ENCODE measurements at regions not wholly inside any gene's neighbourhood (a gene's known extent, or its start where the extent isn't known, plus 50 kb on each side); places are given as distances from the start of the nearest gene placed in this dataset.

- DNase-seq = no peak
- Mint-ChIP-seq H3K36me3 (ENCODE audit: low read depth) (no peaks in the 10 kb centered on the region), H3K27me3 (ENCODE audit: low read depth) (no peaks in the 10 kb centered on the region), H3K27ac (no peak overlapping the region), H3K4me3 (no peak overlapping the region), H3K4me1 (ENCODE audit: low read depth) (no peaks in the 10 kb centered on the region), H3K9me3 (peaks cover 4% of the 10 kb centered on the region)
- intact Hi-C loops (cut with micrococcal nuclease) = no loop called here
- CTCF ChIA-PET = no interaction called here
These were observed 123.8 kb upstream of the ZBTB20 start for GRCh38 chr3:115270849-115271248.

- intact Hi-C loops (cut with micrococcal nuclease) = no loop called here
- no peak for DNase-seq
- no peaks in the 10 kb centered on the region for H3K27me3 Mint-ChIP-seq (ENCODE audit: low read depth)
- no peaks in the 10 kb centered on the region for H3K4me1 Mint-ChIP-seq (ENCODE audit: low read depth)
- no peak overlapping the region for H3K27ac Mint-ChIP-seq
- H3K9me3 Mint-ChIP-seq = peaks cover 4% of the 10 kb centered on the region
- H3K36me3 Mint-ChIP-seq (ENCODE audit: low read depth) = no peaks in the 10 kb centered on the region
- H3K4me3 Mint-ChIP-seq = no peak overlapping the region
- CTCF ChIA-PET = no interaction called here
These were observed 125.1 kb upstream of the ZBTB20 start for GRCh38 chr3:115272036-115272824.

DNA sequence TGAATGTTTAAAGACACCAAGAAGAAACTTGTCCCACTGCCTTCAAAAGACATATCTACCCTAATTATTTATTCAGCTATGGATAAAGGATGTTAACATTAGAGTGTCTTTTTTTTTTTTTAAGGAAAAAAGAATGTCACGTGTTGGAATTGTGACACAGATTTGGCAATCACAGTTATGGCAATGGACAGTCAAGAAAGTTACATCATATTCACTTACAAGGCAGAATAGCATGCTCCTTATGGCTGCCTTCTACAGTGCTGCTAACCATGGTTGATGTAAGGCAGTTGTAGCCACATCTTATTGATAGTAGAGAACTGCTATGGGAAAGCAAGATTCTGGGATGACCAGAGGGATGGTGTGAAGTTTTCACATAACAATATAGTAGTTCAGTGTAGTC is 128.8 kb upstream of the ZBTB20 start:
- peaks cover under 1% of the 10 kb centered on the region for H3K4me1 Mint-ChIP-seq (ENCODE audit: low read depth)
- H3K9me3 Mint-ChIP-seq = no peaks in the 10 kb centered on the region
- H3K27ac Mint-ChIP-seq = no peak overlapping the region
- no peak overlapping the region for H3K4me3 Mint-ChIP-seq
- H3K27me3 Mint-ChIP-seq (ENCODE audit: low read depth) = no peaks in the 10 kb centered on the region
- DNase-seq = no peak
- intact Hi-C loops (cut with micrococcal nuclease) = no loop called here
- H3K36me3 Mint-ChIP-seq (ENCODE audit: low read depth) = no peaks in the 10 kb centered on the region
- CTCF ChIA-PET = interaction anchor here (0.7 kb wide), 1 partner anchor 13 kb away, joined by 4 read pairs; no protein-coding TSS in a partner anchor

DNA sequence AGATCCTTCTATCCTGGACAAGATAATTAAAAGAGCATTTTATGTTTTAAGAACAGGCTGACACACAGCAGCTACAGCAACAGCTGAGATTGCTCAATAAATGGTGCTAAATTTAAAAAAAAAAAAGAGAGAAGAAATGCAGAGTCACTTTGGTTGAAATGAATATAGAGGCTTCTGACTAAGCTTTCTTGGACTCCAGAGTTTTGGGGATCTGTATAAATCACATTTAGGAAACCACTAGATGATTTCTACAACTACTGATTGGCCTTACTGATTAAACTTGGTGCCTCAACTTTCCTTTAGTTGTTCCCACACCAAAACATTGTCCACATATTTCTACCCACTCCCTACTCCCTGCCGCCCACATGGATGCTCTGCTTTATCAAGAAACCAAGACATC is 132.9 kb upstream of the ZBTB20 start:
- Mint-ChIP-seq H3K4me1 (ENCODE audit: low read depth) (peaks cover 2% of the 10 kb centered on the region), H3K27me3 (ENCODE audit: low read depth) (no peaks in the 10 kb centered on the region), H3K9me3 (no peaks in the 10 kb centered on the region), H3K36me3 (ENCODE audit: low read depth) (no peaks in the 10 kb centered on the region), H3K4me3 (no peak overlapping the region), H3K27ac (no peak overlapping the region)
- CTCF ChIA-PET = no interaction called here
- no peak for DNase-seq
- intact Hi-C loops (cut with micrococcal nuclease) = no loop called here

GRCh38 chr3:115280506-115280905 is 133.4 kb upstream of the ZBTB20 start:
- no peak for DNase-seq
- intact Hi-C loops (cut with micrococcal nuclease) = no loop called here
- Mint-ChIP-seq H3K27ac (no peak overlapping the region), H3K4me1 (ENCODE audit: low read depth) (peaks cover 2% of the 10 kb centered on the region), H3K4me3 (no peak overlapping the region), H3K9me3 (no peaks in the 10 kb centered on the region), H3K27me3 (ENCODE audit: low read depth) (no peaks in the 10 kb centered on the region), H3K36me3 (ENCODE audit: low read depth) (no peaks in the 10 kb centered on the region)
- CTCF ChIA-PET = no interaction called here

DNA sequence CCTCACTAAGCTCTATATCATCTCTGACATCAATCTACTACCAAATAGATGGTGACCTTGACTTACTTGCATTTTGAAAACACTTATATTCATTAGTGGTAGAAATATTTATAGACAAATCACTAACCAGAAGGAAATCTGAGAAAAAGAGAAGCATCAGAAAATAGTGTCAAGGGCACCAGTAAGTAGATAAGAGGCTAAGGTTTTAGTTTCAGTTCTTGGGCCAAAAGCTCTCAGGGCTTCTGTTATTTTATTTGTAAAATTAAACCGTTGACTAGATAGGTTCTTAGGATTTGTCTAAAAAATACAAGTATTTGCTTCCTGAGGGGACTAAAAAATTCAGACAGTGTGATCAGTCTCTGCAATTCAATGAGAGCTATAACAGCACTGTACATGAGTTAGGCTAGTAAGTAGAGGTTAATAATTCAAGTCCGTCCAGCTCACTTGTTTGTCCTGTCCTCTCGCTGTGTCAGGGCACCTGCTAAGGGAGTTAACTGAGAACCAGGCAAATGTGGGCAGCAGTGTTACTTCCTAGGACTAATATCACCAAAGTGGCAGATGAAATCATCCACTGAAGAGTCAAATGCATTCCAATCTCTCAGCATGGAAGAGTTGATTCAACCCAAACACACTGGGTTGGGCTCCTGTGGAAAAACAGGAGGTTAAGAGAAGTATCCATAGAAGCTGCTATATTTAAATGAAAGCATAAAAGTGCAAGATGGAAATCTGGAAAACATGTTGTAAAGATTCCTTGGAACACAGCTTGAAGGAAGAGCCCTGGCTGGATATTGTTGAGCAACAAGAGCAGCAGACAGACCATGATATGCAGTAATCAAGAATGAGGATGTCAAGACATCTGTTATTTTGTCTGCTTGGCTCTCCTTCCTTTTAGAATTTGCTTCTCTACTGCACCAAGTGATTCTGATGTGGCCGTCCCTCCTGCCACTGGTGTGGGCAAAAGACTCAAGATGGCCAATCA is 134.9 kb upstream of the ZBTB20 start:
- CTCF ChIA-PET = no interaction called here
- intact Hi-C loops (cut with micrococcal nuclease) = no loop called here
- no peaks in the 10 kb centered on the region for H3K27me3 Mint-ChIP-seq (ENCODE audit: low read depth)
- no peak overlapping the region for H3K27ac Mint-ChIP-seq
- H3K4me3 Mint-ChIP-seq = no peak overlapping the region
- no peaks in the 10 kb centered on the region for H3K9me3 Mint-ChIP-seq
- DNase-seq = no peak
- H3K36me3 Mint-ChIP-seq (ENCODE audit: low read depth) = no peaks in the 10 kb centered on the region
- H3K4me1 Mint-ChIP-seq (ENCODE audit: low read depth) = peaks cover 2% of the 10 kb centered on the region

GRCh38 chr3:115284980-115285379 is 137.9 kb upstream of the ZBTB20 start:
- CTCF ChIA-PET = no interaction called here
- H3K27ac Mint-ChIP-seq = no peak overlapping the region

DNA sequence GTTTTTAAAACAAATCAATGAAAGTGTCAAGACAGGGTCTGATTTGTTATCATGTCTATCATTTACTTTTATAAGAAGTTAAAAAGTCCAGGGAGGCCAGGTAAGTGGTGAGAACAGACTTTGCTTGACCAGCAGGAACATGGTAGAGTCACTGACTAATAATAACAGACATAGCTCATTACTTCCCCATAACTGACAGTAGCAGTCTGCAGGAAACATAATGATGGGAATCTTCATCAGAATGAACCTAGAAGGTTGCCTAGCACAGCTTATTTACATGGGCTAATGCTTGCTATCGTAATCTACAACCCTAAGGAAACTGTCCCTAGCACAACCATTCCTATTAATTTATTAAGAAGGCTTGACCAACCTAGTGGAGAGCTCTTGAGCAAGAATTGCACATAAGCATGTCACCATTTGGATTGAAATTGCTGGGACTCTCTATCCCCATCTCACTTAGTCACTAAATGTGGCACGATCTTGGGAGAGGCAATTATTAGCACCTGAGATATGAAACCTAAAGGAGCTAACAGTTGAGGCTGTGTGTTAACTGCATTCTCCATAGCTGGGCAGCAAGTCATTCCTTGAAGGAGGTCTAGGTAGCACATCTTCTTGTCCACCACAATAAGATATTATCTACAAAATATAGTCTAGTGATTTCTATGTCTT is 139.6 kb upstream of the ZBTB20 start:
- Mint-ChIP-seq H3K4me3 (no peak overlapping the region), H3K9me3 (no peaks in the 10 kb centered on the region), H3K27ac (no peak overlapping the region), H3K27me3 (ENCODE audit: low read depth) (no peaks in the 10 kb centered on the region), H3K36me3 (ENCODE audit: low read depth) (no peaks in the 10 kb centered on the region), H3K4me1 (ENCODE audit: low read depth) (no peaks in the 10 kb centered on the region)
- CTCF ChIA-PET = no interaction called here
- no peak for DNase-seq
- intact Hi-C loops (cut with micrococcal nuclease) = no loop called here

More at GRCh38 chr3:115284980-115285379, 137.9 kb upstream of the ZBTB20 start:
- no peak for DNase-seq
- Mint-ChIP-seq H3K4me1 (ENCODE audit: low read depth) (peaks cover 2% of the 10 kb centered on the region), H3K27me3 (ENCODE audit: low read depth) (no peaks in the 10 kb centered on the region), H3K4me3 (no peak overlapping the region), H3K36me3 (ENCODE audit: low read depth) (no peaks in the 10 kb centered on the region), H3K9me3 (no peaks in the 10 kb centered on the region)
- intact Hi-C loops (cut with micrococcal nuclease) = no loop called here

DNA sequence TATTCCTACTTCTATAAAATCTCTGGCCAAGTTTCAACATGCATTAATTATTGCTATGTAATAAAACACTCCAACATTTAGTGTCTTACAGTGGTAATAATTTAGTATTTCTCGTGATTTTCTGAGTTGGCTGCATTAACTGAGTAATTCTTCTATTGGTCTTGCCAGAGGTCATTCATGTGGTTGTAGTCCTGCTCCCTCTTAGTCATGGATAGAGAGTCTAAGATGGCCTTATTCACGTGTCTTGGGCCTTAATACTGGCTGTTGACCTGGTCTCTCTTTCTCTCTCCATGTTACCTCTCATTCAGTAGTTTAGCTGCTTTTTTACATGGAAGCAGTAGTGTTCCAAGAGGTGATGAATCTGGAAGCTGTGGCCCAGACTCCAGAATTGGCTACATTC is 140.1 kb upstream of the ZBTB20 start:
- no peaks in the 10 kb centered on the region for H3K9me3 Mint-ChIP-seq
- no peaks in the 10 kb centered on the region for H3K4me1 Mint-ChIP-seq (ENCODE audit: low read depth)
- no peak overlapping the region for H3K4me3 Mint-ChIP-seq
- no peak overlapping the region for H3K27ac Mint-ChIP-seq
- CTCF ChIA-PET = no interaction called here
- intact Hi-C loops (cut with micrococcal nuclease) = no loop called here
- no peak for DNase-seq
- H3K36me3 Mint-ChIP-seq (ENCODE audit: low read depth) = no peaks in the 10 kb centered on the region
- H3K27me3 Mint-ChIP-seq (ENCODE audit: low read depth) = no peaks in the 10 kb centered on the region

DNA sequence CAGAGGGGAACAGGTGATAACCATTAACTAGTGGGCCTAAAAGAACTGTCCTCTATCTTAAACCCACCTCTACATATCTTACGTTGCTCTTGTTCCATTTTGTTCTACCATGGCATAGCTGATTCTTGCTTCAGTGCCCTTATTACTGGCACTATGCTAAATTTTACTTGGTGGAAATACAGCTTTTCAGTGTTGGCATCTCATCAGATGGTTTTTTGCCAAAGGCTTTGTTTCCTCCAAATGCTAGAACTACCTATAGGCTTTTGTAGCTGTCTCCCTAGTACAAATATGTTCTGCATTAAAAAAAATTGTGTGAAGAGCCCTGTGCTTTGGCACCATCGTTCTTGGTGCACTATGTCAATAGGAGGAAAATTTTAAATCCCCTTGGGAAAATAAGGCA is 145.0 kb upstream of the ZBTB20 start:
- Mint-ChIP-seq H3K27me3 (ENCODE audit: low read depth) (peaks cover 3% of the 10 kb centered on the region), H3K4me1 (ENCODE audit: low read depth) (no peaks in the 10 kb centered on the region), H3K9me3 (no peaks in the 10 kb centered on the region), H3K27ac (no peak overlapping the region), H3K4me3 (no peak overlapping the region), H3K36me3 (ENCODE audit: low read depth) (no peaks in the 10 kb centered on the region)
- intact Hi-C loops (cut with micrococcal nuclease) = no loop called here
- DNase-seq = no peak
- CTCF ChIA-PET = interaction anchor here (0.7 kb wide), 1 partner anchor 39 kb away, joined by 3 read pairs; no protein-coding TSS in a partner anchor

DNA sequence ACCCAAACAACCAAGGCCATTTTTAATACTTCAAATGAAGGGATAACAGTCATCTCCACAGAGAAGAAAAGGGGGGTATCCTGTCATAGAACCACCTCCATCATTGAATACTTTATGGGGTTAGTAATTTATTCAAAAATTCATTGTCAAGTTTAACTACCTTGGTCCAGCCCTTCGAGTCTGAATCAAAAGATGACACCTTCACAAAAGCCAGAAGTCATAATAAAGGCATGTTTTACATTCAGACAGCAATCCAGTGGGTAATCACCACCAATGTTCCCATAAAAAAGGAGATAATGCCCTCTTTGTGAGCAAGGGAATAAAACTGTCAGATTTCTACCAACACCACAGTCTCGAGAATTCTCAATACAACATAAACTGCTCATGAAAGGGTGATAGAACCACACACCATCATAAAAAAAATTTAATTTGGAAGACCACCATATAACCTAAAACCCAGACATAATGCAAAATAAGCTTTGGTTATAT is 145.6 kb upstream of the ZBTB20 start:
- CTCF ChIA-PET = no interaction called here
- H3K4me1 Mint-ChIP-seq (ENCODE audit: low read depth) = no peaks in the 10 kb centered on the region
- intact Hi-C loops (cut with micrococcal nuclease) = no loop called here
- peaks cover 3% of the 10 kb centered on the region for H3K27me3 Mint-ChIP-seq (ENCODE audit: low read depth)
- no peak overlapping the region for H3K4me3 Mint-ChIP-seq
- no peaks in the 10 kb centered on the region for H3K36me3 Mint-ChIP-seq (ENCODE audit: low read depth)
- no peak for DNase-seq
- H3K9me3 Mint-ChIP-seq = no peaks in the 10 kb centered on the region
- no peak overlapping the region for H3K27ac Mint-ChIP-seq

DNA sequence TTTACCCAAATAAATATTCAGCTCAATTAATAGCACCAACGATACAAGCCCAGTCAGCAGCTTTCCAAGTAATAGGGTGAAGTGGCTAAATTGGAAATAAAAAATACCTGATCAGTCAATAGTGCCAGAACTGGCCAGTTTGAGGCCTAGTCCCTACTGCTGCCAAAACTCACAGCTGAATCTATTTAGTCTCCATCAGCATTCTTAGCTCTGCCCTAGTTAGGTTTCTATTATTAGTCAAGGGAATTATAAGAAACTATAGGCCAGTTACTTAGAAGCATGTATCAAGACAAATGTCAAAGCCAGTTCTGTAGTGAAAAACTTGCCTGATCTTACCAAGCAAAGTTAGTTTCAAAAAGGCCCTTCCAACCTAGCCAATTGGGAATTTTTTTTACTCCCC is 146.2 kb upstream of the ZBTB20 start:
- no peaks in the 10 kb centered on the region for H3K4me1 Mint-ChIP-seq (ENCODE audit: low read depth)
- no peaks in the 10 kb centered on the region for H3K36me3 Mint-ChIP-seq (ENCODE audit: low read depth)
- H3K9me3 Mint-ChIP-seq = no peaks in the 10 kb centered on the region
- H3K27me3 Mint-ChIP-seq (ENCODE audit: low read depth) = peaks cover 3% of the 10 kb centered on the region
- DNase-seq = no peak
- no peak overlapping the region for H3K4me3 Mint-ChIP-seq
- CTCF ChIA-PET = no interaction called here
- intact Hi-C loops (cut with micrococcal nuclease) = no loop called here
- no peak overlapping the region for H3K27ac Mint-ChIP-seq

Data from activated naive CD4-positive, alpha-beta T cell treated with anti-CD3 and anti-CD28 coated beads for 36 hours (primary cell).